Activated naive CD4-positive, alpha-beta T cell treated with anti-CD3 and anti-CD28 coated beads, Interleukin-2, amount 50 U/mL, for 24 hours (primary cell): ENCODE measurements at regions not wholly inside any gene's neighbourhood (a gene's known extent, or its start where the extent isn't known, plus 50 kb on each side); places are given as distances from the start of the nearest gene placed in this dataset.
"Not testable (repeated sequence)": the region's sequence is repeated elsewhere in the genome, so short reads cannot be mapped to it uniquely, and the experiment has no call there.

Source experiments
- H3K27ac Mint-ChIP-seq: one replicate; pipeline ENCODE4 v1.8.0; 2021; ENCODE audit warnings: mild to moderate bottlenecking, mixed read lengths
- H3K27me3 Mint-ChIP-seq: one replicate; pipeline ENCODE4 v1.8.0; 2021; ENCODE audit warnings: mixed read lengths
- H3K36me3 Mint-ChIP-seq: one replicate; pipeline ENCODE4 v1.8.0; 2021; ENCODE audit warnings: mixed read lengths
- H3K4me1 Mint-ChIP-seq: one replicate; pipeline ENCODE4 v1.8.0; 2021; ENCODE audit warnings: mixed read lengths
- H3K4me3 Mint-ChIP-seq: one replicate; pipeline ENCODE4 v1.8.0; 2021; ENCODE audit warnings: mild to moderate bottlenecking, mixed read lengths
- H3K9me3 Mint-ChIP-seq: one replicate; pipeline ENCODE4 v1.8.0; 2021; ENCODE audit warnings: mixed read lengths

DNA sequence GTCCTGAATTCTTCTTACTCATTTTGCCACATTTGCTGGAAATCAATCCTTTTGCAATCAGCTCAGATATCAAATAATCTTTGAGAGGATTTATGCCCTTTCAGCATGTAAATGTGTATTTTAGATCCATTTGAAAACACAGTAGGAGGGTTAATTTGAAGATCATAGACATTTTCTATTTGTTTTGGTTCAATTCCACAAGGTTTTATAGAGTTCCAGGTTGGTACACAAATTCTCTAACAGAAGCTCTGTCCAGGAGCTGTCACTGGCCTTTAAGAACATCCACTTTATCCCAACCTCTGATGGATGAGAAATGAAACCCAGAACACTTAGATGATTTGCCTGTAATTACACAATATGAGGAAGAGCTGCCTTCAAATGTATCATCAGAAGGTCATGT is 157.3 kb upstream of the CHAC2 start:
- H3K4me1 Mint-ChIP-seq = no peaks in the 10 kb centered on the region
- H3K36me3 Mint-ChIP-seq = no peaks in the 10 kb centered on the region

DNA sequence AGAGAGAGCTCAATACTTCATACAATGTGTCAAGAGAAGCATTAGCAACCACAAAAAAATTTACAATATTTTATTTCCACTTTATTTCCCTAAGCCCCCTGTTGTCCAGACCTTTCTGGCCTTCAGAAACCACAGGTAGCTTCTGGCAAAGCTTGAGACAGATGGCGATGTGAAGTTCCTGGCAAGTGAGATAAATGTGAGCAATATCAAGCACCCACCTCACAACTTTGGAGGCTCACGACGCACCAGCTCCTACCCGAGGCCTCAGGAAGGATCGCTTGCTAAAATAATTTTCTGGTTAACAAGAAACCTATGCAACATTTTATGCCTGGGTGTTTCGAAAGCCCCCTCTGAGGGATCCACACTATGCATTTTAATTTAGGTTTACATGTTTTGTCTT is 158.1 kb upstream of the CHAC2 start:
- Mint-ChIP-seq H3K27ac (no peak overlapping the region), H3K36me3 (no peaks in the 10 kb centered on the region), H3K4me1 (no peaks in the 10 kb centered on the region), H3K4me3 (no peak overlapping the region), H3K9me3 (no peaks in the 10 kb centered on the region), H3K27me3 (no peaks in the 10 kb centered on the region)

More for the DNA sequence above, 157.3 kb upstream of the CHAC2 start:
- H3K27me3 Mint-ChIP-seq = no peaks in the 10 kb centered on the region
- no peak overlapping the region for H3K4me3 Mint-ChIP-seq
- no peak overlapping the region for H3K27ac Mint-ChIP-seq
- no peaks in the 10 kb centered on the region for H3K9me3 Mint-ChIP-seq

DNA sequence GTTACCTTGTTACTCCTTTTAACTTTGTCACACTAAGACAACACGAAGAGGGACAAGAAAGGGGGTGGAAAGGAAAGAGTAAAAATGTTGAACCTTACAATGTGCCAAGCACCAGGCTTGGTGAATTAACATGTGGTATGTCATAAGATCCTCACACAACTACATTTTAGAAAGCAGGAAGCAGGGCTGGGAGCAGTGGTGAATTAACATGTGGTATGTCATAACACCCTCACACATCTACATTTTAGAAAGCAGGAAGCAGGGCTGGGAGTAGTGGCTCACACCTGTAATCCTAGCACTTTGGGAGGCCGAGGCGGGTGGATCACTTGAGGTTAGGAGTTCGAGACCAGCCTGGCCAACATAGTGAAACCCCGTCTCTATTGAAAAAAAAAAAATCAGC is 159.3 kb upstream of the CHAC2 start:
- no peaks in the 10 kb centered on the region for H3K4me1 Mint-ChIP-seq
- H3K27me3 Mint-ChIP-seq = no peaks in the 10 kb centered on the region
- H3K27ac Mint-ChIP-seq = no peak overlapping the region
- no peaks in the 10 kb centered on the region for H3K9me3 Mint-ChIP-seq
- no peak overlapping the region for H3K4me3 Mint-ChIP-seq
- H3K36me3 Mint-ChIP-seq = no peaks in the 10 kb centered on the region

- Mint-ChIP-seq H3K27me3 (peaks cover 4% of the 10 kb centered on the region), H3K27ac (no peak overlapping the region), H3K9me3 (no peaks in the 10 kb centered on the region), H3K4me1 (no peaks in the 10 kb centered on the region), H3K36me3 (no peaks in the 10 kb centered on the region), H3K4me3 (no peak overlapping the region)
Observed at GRCh38 chr2:53600815-53601214, 166.8 kb upstream of the CHAC2 start.

- H3K27me3 Mint-ChIP-seq, H3K4me3 Mint-ChIP-seq, H3K9me3 Mint-ChIP-seq, H3K4me1 Mint-ChIP-seq, H3K36me3 Mint-ChIP-seq, H3K27ac Mint-ChIP-seq: not testable (repeated sequence)
Observed at GRCh38 chr2:53586733-53587612, 180.6 kb upstream of the CHAC2 start.

DNA sequence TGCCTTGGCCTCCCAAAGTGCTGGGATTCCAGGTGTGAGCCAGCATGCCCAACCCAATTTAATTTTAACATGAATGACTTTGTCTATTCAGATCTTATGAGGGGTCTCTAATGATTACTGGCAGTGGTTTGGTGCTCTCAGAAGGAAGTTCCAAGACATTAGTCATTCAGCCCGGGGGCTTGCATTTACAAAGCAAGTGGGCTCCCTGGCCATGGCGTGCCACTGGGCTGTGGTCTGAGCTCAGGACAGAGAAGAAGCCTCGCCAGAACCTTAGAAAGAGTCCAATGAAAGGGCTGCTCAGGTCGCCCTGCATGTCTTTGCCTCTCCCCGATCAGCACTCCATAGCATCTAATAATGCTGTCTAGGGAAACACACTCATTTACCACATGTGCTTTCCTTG is 182.6 kb upstream of the CHAC2 start:
- Mint-ChIP-seq H3K9me3 (no peaks in the 10 kb centered on the region), H3K27ac (no peak overlapping the region), H3K4me3 (no peak overlapping the region), H3K27me3 (peaks cover 2% of the 10 kb centered on the region), H3K4me1 (no peaks in the 10 kb centered on the region), H3K36me3 (no peaks in the 10 kb centered on the region)

- Mint-ChIP-seq H3K27ac (no peak overlapping the region), H3K4me1 (no peaks in the 10 kb centered on the region), H3K4me3 (no peak overlapping the region), H3K9me3 (no peaks in the 10 kb centered on the region), H3K27me3 (peaks cover 2% of the 10 kb centered on the region), H3K36me3 (no peaks in the 10 kb centered on the region)
Observed at GRCh38 chr2:53583583-53583982, 184.0 kb upstream of the CHAC2 start.

DNA sequence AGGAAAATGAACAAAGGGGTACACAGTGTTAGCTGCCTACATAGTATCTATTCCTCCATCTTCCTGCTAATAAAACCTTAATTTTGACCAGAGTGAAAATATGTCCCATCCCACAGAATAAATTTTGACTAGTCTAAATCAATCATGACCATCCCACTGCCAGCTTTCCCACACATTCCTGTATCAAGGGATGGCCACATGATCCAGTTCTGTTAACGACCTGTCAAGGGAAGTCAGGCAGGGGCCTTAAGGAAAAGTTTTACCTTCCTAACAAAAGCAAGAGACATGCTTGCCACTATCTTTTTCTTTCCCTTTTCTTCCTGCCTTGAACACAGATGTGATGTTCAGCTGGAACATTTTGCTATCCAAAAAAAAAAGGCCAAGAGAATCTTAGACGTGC is 185.0 kb upstream of the CHAC2 start:
- no peaks in the 10 kb centered on the region for H3K9me3 Mint-ChIP-seq
- no peak overlapping the region for H3K27ac Mint-ChIP-seq
- peaks cover 2% of the 10 kb centered on the region for H3K27me3 Mint-ChIP-seq
- no peaks in the 10 kb centered on the region for H3K4me1 Mint-ChIP-seq
- H3K4me3 Mint-ChIP-seq = no peak overlapping the region
- no peaks in the 10 kb centered on the region for H3K36me3 Mint-ChIP-seq

- H3K27me3 Mint-ChIP-seq = peaks cover 3% of the 10 kb centered on the region
- no peaks in the 10 kb centered on the region for H3K36me3 Mint-ChIP-seq
- H3K4me3 Mint-ChIP-seq = no peak overlapping the region
- no peak overlapping the region for H3K27ac Mint-ChIP-seq
- H3K9me3 Mint-ChIP-seq = no peaks in the 10 kb centered on the region
- no peaks in the 10 kb centered on the region for H3K4me1 Mint-ChIP-seq
Observed at GRCh38 chr2:53576166-53576565, 191.4 kb upstream of the CHAC2 start.

DNA sequence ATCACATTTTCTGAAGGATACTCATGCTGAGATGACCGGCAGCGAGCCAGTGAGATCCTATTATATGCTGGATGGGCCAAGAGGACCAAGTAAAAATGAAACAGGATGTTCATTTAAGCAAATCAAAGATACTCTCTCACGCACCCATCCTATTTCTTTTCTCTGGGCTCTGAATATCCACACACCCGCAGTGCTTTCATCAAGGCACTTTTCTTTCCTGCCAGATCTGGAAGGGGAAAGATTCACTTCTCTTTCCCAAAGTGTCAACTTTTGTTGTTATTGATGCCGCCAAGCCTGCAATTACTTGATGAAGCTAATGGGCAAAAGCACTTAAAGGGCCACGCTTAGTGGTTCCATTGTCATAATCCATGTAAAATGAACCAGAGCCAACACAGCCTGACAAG is 191.9 kb upstream of the CHAC2 start:
- Mint-ChIP-seq H3K4me3 (no peak overlapping the region), H3K27ac (no peak overlapping the region), H3K4me1 (no peaks in the 10 kb centered on the region), H3K27me3 (peaks cover 3% of the 10 kb centered on the region), H3K36me3 (no peaks in the 10 kb centered on the region), H3K9me3 (no peaks in the 10 kb centered on the region)

DNA sequence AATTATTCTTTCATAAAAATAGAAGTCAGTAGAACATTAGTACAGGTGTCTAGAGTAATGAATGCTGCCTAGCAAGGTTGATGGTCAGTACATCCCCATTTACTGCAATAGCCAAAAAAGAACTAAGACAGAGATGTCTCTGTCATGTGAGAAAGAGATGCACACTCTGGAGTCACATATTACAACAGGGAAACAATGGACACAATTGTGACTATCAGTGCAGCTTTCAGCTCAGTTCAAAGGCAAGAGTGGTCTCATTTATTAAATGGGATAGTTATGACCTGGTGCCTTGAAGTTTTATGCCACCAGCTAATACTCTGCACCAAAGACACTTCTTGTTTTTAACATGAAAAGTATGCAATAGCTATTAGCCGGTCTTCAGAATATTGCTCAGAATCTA is 194.9 kb upstream of the CHAC2 start:
- H3K4me1 Mint-ChIP-seq = peaks cover 4% of the 10 kb centered on the region
- peaks cover 3% of the 10 kb centered on the region for H3K27me3 Mint-ChIP-seq
- no peaks in the 10 kb centered on the region for H3K9me3 Mint-ChIP-seq
- no peak overlapping the region for H3K4me3 Mint-ChIP-seq
- no peaks in the 10 kb centered on the region for H3K36me3 Mint-ChIP-seq
- H3K27ac Mint-ChIP-seq = no peak overlapping the region

DNA sequence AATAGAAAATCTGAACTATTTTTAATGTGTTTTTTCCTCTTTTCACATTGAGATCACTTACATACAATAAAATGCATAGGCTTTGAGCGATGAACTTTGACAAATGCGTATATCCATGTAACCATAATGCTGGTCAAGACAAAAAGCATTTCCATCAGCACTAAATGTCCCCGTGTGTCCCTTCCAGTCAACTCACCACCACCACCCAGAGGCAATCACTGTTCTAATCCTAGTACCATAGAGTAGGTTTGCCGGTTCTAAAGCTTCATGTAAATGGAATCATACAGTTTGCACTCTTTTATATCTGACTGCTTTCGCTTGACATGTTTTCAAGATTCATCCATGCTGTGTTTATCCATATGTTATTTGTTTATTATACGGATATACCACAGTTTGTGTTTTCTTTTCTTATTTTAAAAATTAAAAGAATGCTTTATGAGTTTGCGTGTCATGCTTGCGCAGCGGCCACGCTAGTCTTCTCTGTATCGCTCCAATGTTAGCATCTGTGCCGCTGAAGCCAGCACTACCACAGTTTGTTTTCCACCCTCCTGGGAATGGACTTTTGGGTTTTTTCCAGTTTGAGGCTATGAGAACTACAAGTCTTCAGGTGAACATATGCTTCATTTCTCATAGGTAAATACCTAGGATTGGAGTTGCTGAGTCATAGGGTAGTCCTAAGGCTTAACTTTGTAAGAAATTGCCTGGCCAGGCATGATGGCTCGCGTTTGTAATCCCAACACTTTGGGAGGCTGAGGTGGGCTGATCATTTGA is 197.5 kb upstream of the CHAC2 start:
- Mint-ChIP-seq H3K9me3 (no peaks in the 10 kb centered on the region), H3K4me3 (no peak overlapping the region), H3K36me3 (no peaks in the 10 kb centered on the region), H3K4me1 (peaks cover 4% of the 10 kb centered on the region), H3K27me3 (peaks cover 1% of the 10 kb centered on the region), H3K27ac (no peak overlapping the region)

- no peak overlapping the region for H3K4me3 Mint-ChIP-seq
- no peak overlapping the region for H3K27ac Mint-ChIP-seq
- peaks cover 1% of the 10 kb centered on the region for H3K27me3 Mint-ChIP-seq
- peaks cover 4% of the 10 kb centered on the region for H3K4me1 Mint-ChIP-seq
- no peaks in the 10 kb centered on the region for H3K9me3 Mint-ChIP-seq
- no peaks in the 10 kb centered on the region for H3K36me3 Mint-ChIP-seq
Observed at GRCh38 chr2:53568469-53568868, 199.1 kb upstream of the CHAC2 start.

DNA sequence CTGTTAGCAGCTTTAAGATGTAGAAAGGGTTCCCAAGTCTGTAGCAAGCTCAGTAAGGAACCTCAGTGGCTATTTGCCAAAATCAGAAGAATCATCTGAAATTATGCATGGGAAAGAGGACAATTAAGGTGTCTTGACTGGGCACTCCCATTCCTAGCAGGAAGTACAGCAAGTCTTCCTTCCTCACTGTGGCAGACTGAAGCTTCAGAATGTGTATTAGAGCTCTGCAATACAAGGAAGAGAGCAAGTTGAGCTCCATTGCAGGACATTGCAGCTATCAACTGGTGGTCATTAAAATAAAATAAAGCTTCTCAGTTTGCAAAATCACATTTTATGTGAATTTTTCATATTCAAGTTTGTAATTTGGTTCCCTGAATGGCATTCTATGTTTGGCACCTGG is 200.5 kb upstream of the CHAC2 start:
- no peaks in the 10 kb centered on the region for H3K9me3 Mint-ChIP-seq
- peaks cover 1% of the 10 kb centered on the region for H3K27me3 Mint-ChIP-seq
- H3K27ac Mint-ChIP-seq = no peak overlapping the region
- no peak overlapping the region for H3K4me3 Mint-ChIP-seq
- no peaks in the 10 kb centered on the region for H3K36me3 Mint-ChIP-seq
- peaks cover 4% of the 10 kb centered on the region for H3K4me1 Mint-ChIP-seq

- Mint-ChIP-seq H3K4me1 (no peaks in the 10 kb centered on the region), H3K36me3 (no peaks in the 10 kb centered on the region), H3K4me3 (no peak overlapping the region), H3K27me3 (peaks cover 2% of the 10 kb centered on the region), H3K27ac (no peak overlapping the region), H3K9me3 (peaks cover 1% of the 10 kb centered on the region)
Observed at GRCh38 chr2:53562407-53562806, 205.2 kb upstream of the CHAC2 start.

DNA sequence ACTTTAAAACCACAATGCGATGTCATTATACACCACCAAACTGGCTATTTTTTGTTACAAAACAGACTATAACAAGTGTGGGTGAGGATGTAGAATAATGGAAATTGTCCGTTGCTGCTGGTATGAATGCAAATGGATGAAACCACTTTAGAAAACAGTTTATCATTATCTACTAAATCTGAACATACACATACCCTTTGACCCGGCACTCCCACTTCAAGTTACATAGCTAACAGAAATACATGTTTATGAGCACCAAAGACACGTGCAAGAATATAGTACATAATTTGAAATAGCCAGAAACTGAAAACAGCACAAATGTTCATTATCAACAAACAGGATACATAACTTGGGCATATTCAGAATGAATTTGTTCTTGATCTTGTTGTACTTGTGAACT is 206.4 kb upstream of the CHAC2 start:
- Mint-ChIP-seq H3K4me1 (no peaks in the 10 kb centered on the region), H3K36me3 (no peaks in the 10 kb centered on the region), H3K27ac (no peak overlapping the region), H3K4me3 (no peak overlapping the region), H3K27me3 (peaks cover 2% of the 10 kb centered on the region), H3K9me3 (peaks cover 5% of the 10 kb centered on the region)
